ENCODE measurements at regions not wholly inside any gene's neighbourhood (a gene's known extent, or its start where the extent isn't known, plus 50 kb on each side); places are given as distances from the start of the nearest gene placed in this dataset.

- no peaks in the 10 kb centered on the region; the same call in 1 of the 2 replicates for H3K9me3 ChIP-seq
- no peak for DNase-seq
- H3K4me1 ChIP-seq: no peaks in the 10 kb centered on the region
- no peaks in the 10 kb centered on the region for H3K36me3 ChIP-seq
- H3K4me3 ChIP-seq (ENCODE audit: low read depth, low read length): no peak overlapping the region
- no peak for TF ChIP-seq CTCF (IDR thresholded peaks at IDR 0.05; ENCODE audit: low read depth, low read length)
- H3K27me3 ChIP-seq: no peaks in the 10 kb centered on the region
These were observed 94.9 kb downstream of the MEX3B start for GRCh38 chr15:81950841-81951414.

- Histone ChIP-seq H3K9me3 (no peaks in the 10 kb centered on the region; the same call in 1 of the 2 replicates), H3K4me1 (no peaks in the 10 kb centered on the region), H3K4me3 (ENCODE audit: low read depth, low read length) (no peak overlapping the region), H3K36me3 (no peaks in the 10 kb centered on the region), H3K27me3 (no peaks in the 10 kb centered on the region)
- TF ChIP-seq CTCF (IDR thresholded peaks at IDR 0.05; ENCODE audit: low read depth, low read length): no peak
- DNase-seq: no peak
These were observed 97.1 kb downstream of the MEX3B start for GRCh38 chr15:81948751-81949150.

GRCh38 chr15:81948222-81948621 lies 97.6 kb downstream of the MEX3B start:
- Histone ChIP-seq H3K36me3 (no peaks in the 10 kb centered on the region), H3K4me1 (no peaks in the 10 kb centered on the region), H3K4me3 (ENCODE audit: low read depth, low read length) (no peak overlapping the region), H3K27me3 (no peaks in the 10 kb centered on the region), H3K9me3 (no peaks in the 10 kb centered on the region; the same call in 1 of the 2 replicates)
- no peak for TF ChIP-seq CTCF (IDR thresholded peaks at IDR 0.05; ENCODE audit: low read depth, low read length)
- DNase-seq: no peak

GRCh38 chr15:81947548-81947947 lies 98.3 kb downstream of the MEX3B start:
- no peak for DNase-seq
- no peaks in the 10 kb centered on the region for H3K27me3 ChIP-seq
- no peak for TF ChIP-seq CTCF (IDR thresholded peaks at IDR 0.05; ENCODE audit: low read depth, low read length)
- no peak overlapping the region for H3K4me3 ChIP-seq (ENCODE audit: low read depth, low read length)
- H3K36me3 ChIP-seq: no peaks in the 10 kb centered on the region
- H3K9me3 ChIP-seq: no peaks in the 10 kb centered on the region; the same call in 1 of the 2 replicates
- no peaks in the 10 kb centered on the region for H3K4me1 ChIP-seq

- no peaks in the 10 kb centered on the region for H3K4me1 ChIP-seq
- TF ChIP-seq CTCF (IDR thresholded peaks at IDR 0.05; ENCODE audit: low read depth, low read length): no peak
- H3K36me3 ChIP-seq: no peaks in the 10 kb centered on the region
- no peaks in the 10 kb centered on the region; the same call in 1 of the 2 replicates for H3K9me3 ChIP-seq
- DNase-seq: no peak
- H3K4me3 ChIP-seq (ENCODE audit: low read depth, low read length): no peak overlapping the region
- H3K27me3 ChIP-seq: no peaks in the 10 kb centered on the region
These were observed 100.7 kb downstream of the MEX3B start for GRCh38 chr15:81945014-81945615.

- H3K4me3 ChIP-seq (ENCODE audit: low read depth, low read length): no peak overlapping the region
- TF ChIP-seq CTCF (IDR thresholded peaks at IDR 0.05; ENCODE audit: low read depth, low read length): no peak
- no peaks in the 10 kb centered on the region for H3K4me1 ChIP-seq
- no peaks in the 10 kb centered on the region; the same call in 1 of the 2 replicates for H3K9me3 ChIP-seq
- no peak for DNase-seq
- no peaks in the 10 kb centered on the region for H3K27me3 ChIP-seq
- H3K36me3 ChIP-seq: no peaks in the 10 kb centered on the region
These were observed 103.1 kb downstream of the MEX3B start for GRCh38 chr15:81942655-81943195.
